ENCODE measurements at regions not wholly inside any gene's neighbourhood (a gene's known extent, or its start where the extent isn't known, plus 50 kb on each side); places are given as distances from the start of the nearest gene placed in this dataset.

- no peaks in the 10 kb centered on the region for H3K9me3 ChIP-seq (ENCODE audit: insufficient read depth, low read length, severe bottlenecking)
- no peaks in the 10 kb centered on the region for H3K36me3 ChIP-seq (ENCODE audit: insufficient read depth, low read length)
- no peak overlapping the region for H2AFZ ChIP-seq (ENCODE audit: low read depth, low read length)
- DNase-seq (no peak), ATAC-seq (ENCODE audit: insufficient read depth, low read depth) (no peak)
- H3K27ac ChIP-seq (ENCODE audit: low read length) = no peak overlapping the region
- H3K9ac ChIP-seq (ENCODE audit: low read depth, low read length) = no peak overlapping the region
- TF ChIP-seq EZH2 (IDR thresholded peaks at IDR 0.05; ENCODE audit: borderline replicate concordance, low read depth, low read length, severe bottlenecking) = no peak
- TF ChIP-seq, protein P1, sequence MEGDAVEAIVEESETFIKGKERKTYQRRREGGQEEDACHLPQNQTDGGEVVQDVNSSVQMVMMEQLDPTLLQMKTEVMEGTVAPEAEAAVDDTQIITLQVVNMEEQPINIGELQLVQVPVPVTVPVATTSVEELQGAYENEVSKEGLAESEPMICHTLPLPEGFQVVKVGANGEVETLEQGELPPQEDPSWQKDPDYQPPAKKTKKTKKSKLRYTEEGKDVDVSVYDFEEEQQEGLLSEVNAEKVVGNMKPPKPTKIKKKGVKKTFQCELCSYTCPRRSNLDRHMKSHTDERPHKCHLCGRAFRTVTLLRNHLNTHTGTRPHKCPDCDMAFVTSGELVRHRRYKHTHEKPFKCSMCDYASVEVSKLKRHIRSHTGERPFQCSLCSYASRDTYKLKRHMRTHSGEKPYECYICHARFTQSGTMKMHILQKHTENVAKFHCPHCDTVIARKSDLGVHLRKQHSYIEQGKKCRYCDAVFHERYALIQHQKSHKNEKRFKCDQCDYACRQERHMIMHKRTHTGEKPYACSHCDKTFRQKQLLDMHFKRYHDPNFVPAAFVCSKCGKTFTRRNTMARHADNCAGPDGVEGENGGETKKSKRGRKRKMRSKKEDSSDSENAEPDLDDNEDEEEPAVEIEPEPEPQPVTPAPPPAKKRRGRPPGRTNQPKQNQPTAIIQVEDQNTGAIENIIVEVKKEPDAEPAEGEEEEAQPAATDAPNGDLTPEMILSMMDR (IDR thresholded peaks at IDR 0.05; ENCODE audit: borderline replicate concordance, extremely low read depth, low read length, poor library complexity, severe bottlenecking) = no peak
- no peaks in the 10 kb centered on the region for H3K4me1 ChIP-seq (ENCODE audit: insufficient read depth, low read length)
- no peaks in the 10 kb centered on the region for H3K79me2 ChIP-seq (ENCODE audit: insufficient read depth, low read length)
- H4K20me1 ChIP-seq (ENCODE audit: insufficient read depth, low read length) = no peaks in the 10 kb centered on the region
- H3K27me3 ChIP-seq (ENCODE audit: insufficient read depth, low read length, poor library complexity) = peaks cover 25% of the 10 kb centered on the region
- no peak overlapping the region for H3K4me3 ChIP-seq (ENCODE audit: low read depth in 1 of 2, low read length in 2 of 2)
- no peak overlapping the region for H3K4me2 ChIP-seq (ENCODE audit: insufficient read depth, low read length)
Observed at GRCh38 chr20:52899041-52899608, 73.0 kb upstream of the TSHZ2 start.

- no peaks in the 10 kb centered on the region for H3K79me2 ChIP-seq (ENCODE audit: insufficient read depth, low read length)
- no peak overlapping the region for H3K4me3 ChIP-seq (ENCODE audit: low read depth in 1 of 2, low read length in 2 of 2)
- peak overlapping the region; percentile 14; the same call in 1 of the 2 replicates for H2AFZ ChIP-seq (ENCODE audit: low read depth, low read length)
- no peak for ATAC-seq (ENCODE audit: insufficient read depth, low read depth)
- TF ChIP-seq, protein P1 (IDR thresholded peaks at IDR 0.05; ENCODE audit: borderline replicate concordance, extremely low read depth, low read length, poor library complexity, severe bottlenecking) = no peak
- no peak for TF ChIP-seq EZH2 (IDR thresholded peaks at IDR 0.05; ENCODE audit: borderline replicate concordance, low read depth, low read length, severe bottlenecking)
- no peaks in the 10 kb centered on the region for H3K4me1 ChIP-seq (ENCODE audit: insufficient read depth, low read length)
- no peaks in the 10 kb centered on the region for H3K36me3 ChIP-seq (ENCODE audit: insufficient read depth, low read length)
- H3K4me2 ChIP-seq (ENCODE audit: insufficient read depth, low read length) = no peak overlapping the region
- H3K9ac ChIP-seq (ENCODE audit: low read depth, low read length) = no peak overlapping the region
- no peak for DNase-seq
- H3K27ac ChIP-seq (ENCODE audit: low read length) = no peak overlapping the region
- no peaks in the 10 kb centered on the region for H3K9me3 ChIP-seq (ENCODE audit: insufficient read depth, low read length, severe bottlenecking)
- peaks cover 22% of the 10 kb centered on the region for H3K27me3 ChIP-seq (ENCODE audit: insufficient read depth, low read length, poor library complexity)
- H4K20me1 ChIP-seq (ENCODE audit: insufficient read depth, low read length) = no peaks in the 10 kb centered on the region
Observed at GRCh38 chr20:52896348-52896747, 75.8 kb upstream of the TSHZ2 start.

- H4K20me1 ChIP-seq (ENCODE audit: insufficient read depth, low read length) = no peaks in the 10 kb centered on the region
- no peak overlapping the region for H3K9ac ChIP-seq (ENCODE audit: low read depth, low read length)
- no peak overlapping the region for H3K27ac ChIP-seq (ENCODE audit: low read length)
- H3K4me3 ChIP-seq (ENCODE audit: low read depth in 1 of 2, low read length in 2 of 2) = no peak overlapping the region
- H3K27me3 ChIP-seq (ENCODE audit: insufficient read depth, low read length, poor library complexity) = peaks cover 18% of the 10 kb centered on the region
- no peak overlapping the region for H3K4me2 ChIP-seq (ENCODE audit: insufficient read depth, low read length)
- TF ChIP-seq, protein P1 (IDR thresholded peaks at IDR 0.05; ENCODE audit: borderline replicate concordance, extremely low read depth, low read length, poor library complexity, severe bottlenecking) = no peak
- TF ChIP-seq EZH2 (IDR thresholded peaks at IDR 0.05; ENCODE audit: borderline replicate concordance, low read depth, low read length, severe bottlenecking) = no peak
- DNase-seq (no peak), ATAC-seq (ENCODE audit: insufficient read depth, low read depth) (no peak)
- H2AFZ ChIP-seq (ENCODE audit: low read depth, low read length) = no peak overlapping the region
- no peaks in the 10 kb centered on the region for H3K36me3 ChIP-seq (ENCODE audit: insufficient read depth, low read length)
- H3K9me3 ChIP-seq (ENCODE audit: insufficient read depth, low read length, severe bottlenecking) = no peaks in the 10 kb centered on the region
- H3K79me2 ChIP-seq (ENCODE audit: insufficient read depth, low read length) = no peaks in the 10 kb centered on the region
- H3K4me1 ChIP-seq (ENCODE audit: insufficient read depth, low read length) = no peaks in the 10 kb centered on the region
Observed at GRCh38 chr20:52895701-52896100, 76.5 kb upstream of the TSHZ2 start.
